Vagina (tissue), 2 donors: ENCODE measurements at regions not wholly inside any gene's neighbourhood (a gene's known extent, or its start where the extent isn't known, plus 50 kb on each side); places are given as distances from the start of the nearest gene placed in this dataset.

Source experiments
- DNase-seq, 2 donors: peaks; one replicate each; pipeline ENCODE4 v3.0.0-alpha.2; 2017; ENCODE audit errors: extremely low spot score in 2 of 2
- H3K27ac ChIP-seq: fragments of 200-600 bp; sonication (generic); one replicate; pipeline ENCODE4 v1.5.1; 2019
- H3K27me3 ChIP-seq: fragments of 200-600 bp; sonication (generic); one replicate; pipeline ENCODE4 v1.5.1; 2019
- H3K36me3 ChIP-seq, 2 donors: fragments of 200-600 bp; sonication (generic); one replicate each; pipeline ENCODE4 v1.5.1; 2017 to 2019
- H3K4me1 ChIP-seq: fragments of 200-600 bp; sonication (generic); one replicate; pipeline ENCODE4 v1.5.1; 2019
- H3K4me3 ChIP-seq, 2 donors: fragments of 200-600 bp; sonication (generic); 1 replicate in 1 of 2; 2 replicates in 1 of 2; pipeline ENCODE4 v1.5.1; 2016 to 2019
- H3K9me3 ChIP-seq: fragments of 200-600 bp; sonication (generic); one replicate; pipeline ENCODE4 v1.5.1; 2019
- CTCF ChIP-seq, 3 experiments: fragments of 450-650 bp in 2 of 3; fragments of 200-600 bp in 1 of 3; sonication (generic) in 1 of 3; IDR thresholded peaks; one replicate each; pipeline ENCODE4 v1.5.1; 2017 to 2019; ENCODE audit warnings: antibody characterized with exemption in 3 of 3, mild to moderate bottlenecking in 2 of 3, moderate library complexity in 2 of 3
- POLR2A ChIP-seq, 2 donors: fragments of 450-650 bp; IDR thresholded peaks; one replicate each; pipeline ENCODE4 v1.6.1; 2017; ENCODE audit warnings: antibody characterized with exemption in 2 of 2, mild to moderate bottlenecking in 2 of 2, moderate library complexity in 2 of 2
- intact Hi-C: fragments of 100-400 bp; cut with DNase I; formaldehyde crosslinking; loops from one replicate; pipeline ENCODE4 v1.15.1; 2023

GRCh38 chr13:39284801-39285388, 246.6 kb downstream of the NHLRC3 start:
- TF ChIP-seq POLR2A (IDR thresholded peaks at IDR 0.05), result no peak
- no peak for TF ChIP-seq CTCF (IDR thresholded peaks at IDR 0.05)

More at GRCh38 chr13:39284801-39285388, 246.6 kb downstream of the NHLRC3 start:
- no peak overlapping the region for H3K4me3 ChIP-seq
- H3K36me3 ChIP-seq, result no peaks in the 10 kb centered on the region
- H3K4me1 ChIP-seq, result no peaks in the 10 kb centered on the region
- intact Hi-C loops, result no loop called here
- H3K27ac ChIP-seq, result no peak overlapping the region
- H3K27me3 ChIP-seq, result no peaks in the 10 kb centered on the region
- H3K9me3 ChIP-seq, result peaks cover 6% of the 10 kb centered on the region
- DNase-seq, result no peak
